HuH-7 (cell line): ENCODE measurements at regions not wholly inside any gene's neighbourhood (a gene's known extent, or its start where the extent isn't known, plus 50 kb on each side); places are given as distances from the start of the nearest gene placed in this dataset.
"Not testable (repeated sequence)": the region's sequence is repeated elsewhere in the genome, so short reads cannot be mapped to it uniquely, and the experiment has no call there.

Experiments used
- DNase-seq: peaks from one replicate; pipeline ENCODE4 v3.0.0; 2011; ENCODE audit warnings: low spot score

DNA sequence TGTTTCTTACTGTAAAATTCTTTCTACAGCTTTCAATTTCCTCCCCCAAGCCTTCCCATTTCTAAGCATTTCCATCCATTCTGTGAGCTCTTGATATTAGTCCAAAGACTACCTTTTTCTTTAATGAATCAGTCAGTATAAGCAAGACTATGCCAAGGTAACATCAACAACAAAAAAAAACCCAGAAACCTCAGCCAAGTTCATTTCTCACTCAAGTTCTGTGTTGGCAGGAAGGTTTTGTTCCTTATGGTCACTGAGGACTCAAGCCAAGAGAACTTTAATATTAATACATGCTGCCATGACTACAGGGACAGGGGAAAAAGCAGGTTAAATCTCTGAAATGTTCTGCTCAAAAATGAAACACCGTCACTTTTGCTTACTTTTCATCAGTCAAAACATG, 621.2 kb upstream of the NRP1 start:
- DNase-seq: no peak

- DNase-seq: no peak
These were observed 618.4 kb upstream of the NRP1 start for GRCh38 chr10:33952692-33953360.

DNA sequence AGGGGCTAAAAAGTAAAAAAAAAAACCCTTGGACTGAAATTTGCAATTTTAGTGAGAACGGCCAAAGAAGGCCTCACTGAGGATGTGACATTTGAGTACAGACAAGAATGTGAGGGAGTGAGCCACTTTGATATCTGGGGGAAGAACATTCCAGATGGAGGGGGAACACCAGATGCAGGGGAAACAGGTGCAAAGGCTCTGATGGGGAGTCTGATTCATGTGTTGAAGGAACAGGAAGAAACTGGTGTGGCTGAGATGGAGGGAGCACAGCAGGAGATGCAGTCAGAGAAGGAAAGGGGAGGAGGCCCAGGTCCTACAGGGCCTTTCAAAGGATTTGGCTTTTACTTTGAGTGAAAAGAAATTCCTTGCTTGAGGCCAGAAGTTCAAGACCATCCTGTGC, 615.7 kb upstream of the NRP1 start:
- no peak for DNase-seq

DNA sequence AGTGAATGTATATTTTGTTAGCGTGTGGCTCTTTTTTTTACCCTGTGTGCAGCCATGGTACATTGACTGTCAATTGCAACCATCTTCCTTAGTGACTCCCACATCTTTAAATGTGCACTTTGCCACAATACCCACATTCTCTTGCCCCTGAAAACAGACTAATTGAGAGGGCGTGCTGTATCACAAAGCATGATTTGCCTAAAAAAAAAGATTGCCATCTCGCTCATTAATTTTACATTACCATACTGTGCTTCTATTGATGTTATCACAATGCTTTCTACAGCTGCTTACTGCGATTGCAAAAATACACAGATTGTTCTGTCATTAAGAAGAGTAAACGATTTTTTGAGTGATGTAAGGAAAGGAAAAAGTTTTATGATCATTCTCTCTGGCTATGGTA, 613.1 kb upstream of the NRP1 start:
- DNase-seq: no peak

DNA sequence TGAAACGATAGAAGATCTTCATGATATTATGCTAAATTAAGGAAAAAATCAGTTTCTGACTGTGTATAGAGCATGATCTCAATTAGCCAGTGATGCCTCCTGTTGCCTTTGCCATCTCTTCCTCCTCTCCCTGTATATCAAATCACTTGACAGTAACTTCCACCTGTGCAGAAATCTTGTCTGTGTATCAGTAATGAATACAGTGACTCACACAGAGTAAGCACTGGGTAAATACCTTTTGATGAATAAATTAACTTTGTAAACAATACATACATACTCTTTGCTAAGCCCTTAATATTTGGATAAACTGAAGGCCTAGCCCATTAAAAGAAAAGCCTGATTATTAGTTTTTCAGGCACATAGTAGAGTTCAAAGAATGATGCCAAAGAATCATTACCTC, 610.6 kb upstream of the NRP1 start:
- DNase-seq: no peak

DNA sequence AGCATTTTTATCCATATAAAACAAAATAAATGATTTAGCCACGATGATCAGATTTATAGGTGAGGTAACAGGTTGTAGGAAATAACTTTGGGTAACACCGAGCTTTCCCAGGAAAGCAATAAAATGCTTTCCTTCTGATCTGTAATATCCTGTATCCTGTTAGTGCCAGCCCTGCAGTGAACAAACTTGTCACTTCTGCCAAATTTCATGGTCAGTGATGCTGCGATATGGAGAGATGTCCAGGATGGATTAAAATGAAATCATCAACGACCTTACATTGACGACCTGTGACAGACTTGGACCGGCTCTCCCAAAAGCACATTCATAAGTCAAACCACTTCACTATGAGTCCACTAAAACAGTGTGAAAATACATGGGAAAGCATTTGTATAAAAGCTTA, 608.0 kb upstream of the NRP1 start:
- DNase-seq: no peak

DNA sequence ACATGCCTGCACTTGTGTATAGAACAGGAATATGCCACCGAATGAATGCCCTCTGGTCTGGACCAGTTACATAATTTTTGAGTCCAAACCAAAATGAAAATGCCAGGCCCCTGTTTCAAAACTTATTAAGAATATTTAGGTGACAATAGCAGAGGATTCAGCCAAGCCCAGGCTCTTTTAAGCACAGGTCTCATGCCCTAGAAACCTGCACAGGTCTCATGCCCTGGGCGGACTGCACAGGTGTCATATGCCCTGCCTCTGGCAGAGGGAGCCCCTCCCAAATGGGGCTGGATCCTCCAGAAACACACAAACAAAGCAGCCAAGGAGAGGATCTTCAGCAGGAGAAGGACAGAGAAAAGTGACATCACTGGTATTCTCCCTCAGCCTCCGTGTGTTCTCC, 605.4 kb upstream of the NRP1 start:
- no peak for DNase-seq

GRCh38 chr10:33939410-33939809, 604.9 kb upstream of the NRP1 start:
- DNase-seq: no peak

- no peak for DNase-seq
These were observed 603.5 kb upstream of the NRP1 start for GRCh38 chr10:33938001-33938400.

DNA sequence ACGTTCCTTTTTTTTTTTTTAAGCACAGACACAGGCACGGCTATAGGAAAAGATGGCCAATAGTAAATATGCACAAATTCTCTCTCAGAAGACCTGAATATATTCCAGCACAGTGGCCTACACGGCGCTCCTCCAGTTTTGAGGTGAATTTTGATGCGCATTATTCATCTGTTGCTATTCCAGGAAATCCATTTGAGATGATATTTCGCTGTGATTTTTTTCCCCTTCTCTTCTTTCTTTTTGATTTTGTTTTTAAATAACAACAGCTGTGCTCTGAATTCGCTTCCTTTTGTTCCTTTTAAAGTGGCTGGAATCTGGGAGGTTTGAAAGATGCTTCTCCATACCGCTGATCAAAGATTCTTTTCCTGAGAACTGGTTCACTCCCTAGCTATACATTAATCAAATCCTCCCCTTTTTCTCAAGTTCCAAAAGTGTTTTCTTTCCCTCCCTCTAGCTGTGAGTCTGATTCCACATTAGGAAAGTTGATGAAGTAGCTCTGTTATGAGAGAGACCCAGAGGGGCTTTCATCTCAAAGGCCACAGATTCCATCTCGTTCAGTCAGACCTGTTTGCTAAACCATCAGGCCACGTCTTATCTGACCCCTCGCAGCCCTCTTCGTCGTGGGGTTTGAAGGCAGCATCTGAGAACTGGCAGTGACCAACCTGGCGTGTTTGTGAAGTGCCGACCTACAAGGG, 602.7 kb upstream of the NRP1 start:
- DNase-seq: no peak

- DNase-seq: no peak
These were observed 600.9 kb upstream of the NRP1 start for GRCh38 chr10:33935350-33935749.

GRCh38 chr10:33930079-33930478, 595.6 kb upstream of the NRP1 start:
- no peak for DNase-seq

DNA sequence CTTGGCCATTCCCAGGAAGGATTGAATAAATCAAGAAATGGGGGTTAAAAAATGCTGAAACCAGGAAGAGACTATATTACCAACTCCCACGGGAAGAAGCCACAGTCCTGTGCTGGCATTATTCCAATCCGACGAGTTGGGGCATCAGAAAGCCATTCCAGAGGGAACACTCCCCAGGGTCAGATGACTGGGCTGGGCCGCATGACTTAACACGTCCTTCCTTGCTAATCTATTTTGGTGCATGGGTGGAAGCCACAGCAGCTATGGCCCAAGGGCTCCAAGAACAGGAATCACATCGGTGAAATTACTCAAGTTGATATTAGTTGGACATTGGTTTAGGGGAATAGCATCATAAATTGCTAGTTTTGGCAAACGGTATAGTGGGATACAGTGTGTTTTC, 592.9 kb upstream of the NRP1 start:
- no peak for DNase-seq

GRCh38 chr10:33921970-33922605, 587.6 kb upstream of the NRP1 start:
- DNase-seq: no peak

DNA sequence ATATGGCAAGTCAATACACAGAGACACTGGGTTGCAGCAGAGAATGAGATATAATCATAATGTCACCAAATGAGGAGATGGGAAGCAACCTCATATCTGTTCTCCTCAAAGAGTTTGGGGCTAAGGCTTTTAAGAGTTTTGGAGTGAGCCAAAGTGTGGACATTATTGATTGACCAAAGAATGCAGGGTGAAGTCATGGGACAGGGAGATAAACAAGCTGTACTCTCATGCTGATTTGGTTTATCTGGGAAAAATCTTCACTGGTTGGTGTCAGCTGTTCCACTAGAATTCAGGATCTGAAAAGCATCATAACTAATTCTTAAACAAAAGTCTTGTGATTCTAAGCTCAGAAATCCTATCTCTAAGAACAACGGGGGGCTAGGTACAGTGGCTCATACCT, 585.9 kb upstream of the NRP1 start:
- DNase-seq: no peak

DNA sequence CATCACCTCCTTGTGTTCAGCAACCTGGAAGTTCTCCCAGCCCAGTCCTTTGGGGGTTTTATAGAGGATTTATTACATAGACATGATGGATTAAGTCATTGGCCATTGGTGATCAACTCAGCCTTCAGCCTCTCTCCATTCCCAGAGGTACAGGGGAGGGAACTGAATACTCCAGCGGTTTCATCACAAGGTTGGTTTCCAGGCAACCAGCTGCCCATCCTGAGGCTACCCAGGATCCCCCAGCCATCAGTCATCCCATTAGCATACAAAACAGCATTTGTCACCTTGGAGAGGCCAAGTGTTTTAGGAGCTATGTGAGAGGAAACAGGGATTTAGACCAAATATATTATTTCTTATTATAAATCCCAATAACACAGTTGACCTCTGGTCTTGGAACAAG, 584.8 kb upstream of the NRP1 start:
- DNase-seq: no peak

GRCh38 chr10:33917069-33917780, 582.8 kb upstream of the NRP1 start:
- DNase-seq: no peak

DNA sequence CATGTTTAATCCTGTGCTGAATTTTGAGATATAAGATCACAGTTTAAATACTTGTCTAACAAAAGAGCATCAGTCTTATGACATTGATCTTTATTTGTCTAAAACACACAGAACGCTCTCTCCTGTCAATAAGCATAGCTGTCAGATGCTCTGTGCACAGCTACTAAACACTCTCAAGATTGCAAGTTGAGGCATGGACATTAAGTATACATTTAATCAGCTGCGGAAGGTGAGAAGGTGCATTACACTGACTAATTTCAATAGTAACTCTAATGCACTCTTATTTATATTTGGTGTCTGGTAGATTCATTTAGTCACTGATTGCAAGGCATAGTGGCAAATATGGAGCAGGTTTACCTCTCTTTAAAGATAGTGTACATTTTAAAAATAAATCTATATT, 580.3 kb upstream of the NRP1 start:
- no peak for DNase-seq

DNA sequence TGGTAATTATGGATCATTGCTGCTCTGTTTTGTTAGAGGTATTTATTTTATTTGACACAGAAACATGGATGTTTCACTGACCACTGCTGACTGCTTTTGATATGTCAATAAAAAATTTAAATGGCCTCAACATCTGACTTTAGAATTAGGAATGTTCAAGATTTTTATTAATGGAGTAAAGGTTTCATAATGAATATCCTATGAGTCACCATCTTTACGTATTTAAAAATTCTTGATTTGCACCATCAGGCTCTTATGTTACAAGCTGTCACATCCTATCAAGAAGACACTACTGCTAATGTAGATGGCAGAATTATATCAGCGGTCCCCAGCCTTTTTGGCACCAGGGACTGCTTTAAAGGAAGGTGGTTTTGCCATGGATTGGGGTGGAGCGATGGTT, 578.7 kb upstream of the NRP1 start:
- no peak for DNase-seq

GRCh38 chr10:33909476-33909875, 575.0 kb upstream of the NRP1 start:
- DNase-seq: not testable (repeated sequence)

DNA sequence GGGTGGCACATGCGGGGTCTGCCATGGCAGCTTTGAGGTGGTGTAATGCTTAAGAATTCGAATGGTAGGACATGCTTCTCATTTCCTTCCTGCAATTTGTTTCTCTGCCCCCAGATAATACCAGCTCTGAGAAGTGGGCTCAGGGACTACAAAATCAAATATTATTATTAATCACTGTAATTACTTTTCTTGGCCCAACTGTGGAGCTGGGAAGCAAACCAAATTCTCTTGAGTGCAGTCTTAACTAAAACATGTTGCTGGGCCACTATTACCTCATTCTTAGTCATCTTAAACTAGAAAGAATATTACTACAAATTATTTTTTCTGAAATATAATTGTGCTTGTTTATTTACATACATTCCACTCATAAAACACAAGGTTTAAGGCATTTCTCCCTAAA, 566.7 kb upstream of the NRP1 start:
- DNase-seq: no peak

GRCh38 chr10:33900596-33900995, 566.1 kb upstream of the NRP1 start:
- no peak for DNase-seq
